Neural progenitor cell (in vitro differentiated cells): ENCODE measurements at regions not wholly inside any gene's neighbourhood (a gene's known extent, or its start where the extent isn't known, plus 50 kb on each side); places are given as distances from the start of the nearest gene placed in this dataset.

Experiments used
- DNase-seq: peaks from one replicate; pipeline ENCODE4 v3.0.0-alpha.2; 2016; ENCODE audit warnings: low spot score
- H2AFZ ChIP-seq: fragments of 200-600 bp; sonication (generic); replicated peaks from 2 replicates; pipeline ENCODE4 v1.6.1; 2016; ENCODE audit warnings: antibody characterized with exemption
- H3F3A ChIP-seq: fragments of 200-600 bp; sonication (generic); 2 replicates; pipeline ENCODE4 v1.6.1; 2016; ENCODE audit warnings: antibody characterized with exemption, low read depth
- H3K27ac ChIP-seq: fragments of 200-600 bp; sonication (generic); 2 replicates; pipeline ENCODE4 v1.5.1; 2016; ENCODE audit warnings: mild to moderate bottlenecking
- H3K27me3 ChIP-seq: fragments of 200-600 bp; sonication (generic); 2 replicates; pipeline ENCODE4 v1.6.1; 2016; ENCODE audit warnings: mild to moderate bottlenecking, moderate library complexity
- H3K36me3 ChIP-seq: fragments of 200-600 bp; sonication (generic); 2 replicates; pipeline ENCODE4 v1.5.1; 2016
- H3K4me1 ChIP-seq: fragments of 200-600 bp; sonication (generic); 2 replicates; pipeline ENCODE4 v1.6.1; 2016; ENCODE audit warnings: mixed run types
- H3K4me2 ChIP-seq: fragments of 200-600 bp; sonication (generic); 2 replicates; pipeline ENCODE4 v1.6.1; 2016
- H3K4me3 ChIP-seq: fragments of 200-600 bp; sonication (generic); 2 replicates; pipeline ENCODE4 v1.5.1; 2016
- H3K79me2 ChIP-seq: fragments of 200-600 bp; sonication (generic); 2 replicates; pipeline ENCODE4 v1.6.1; 2016; ENCODE audit warnings: low read depth
- H3K9ac ChIP-seq: fragments of 200-600 bp; sonication (generic); 2 replicates; pipeline ENCODE4 v1.6.1; 2016
- H3K9me3 ChIP-seq: fragments of 200-600 bp; sonication (generic); 2 replicates; pipeline ENCODE4 v1.5.1; 2016; ENCODE audit warnings: low read depth
- H4K20me1 ChIP-seq: fragments of 200-600 bp; sonication (generic); 2 replicates; pipeline ENCODE4 v1.6.1; 2016; ENCODE audit warnings: low read depth
- H3K27ac Mint-ChIP-seq: 3 replicates; pipeline ENCODE4 v1.8.0; 2021; ENCODE audit warnings: mixed read lengths
- H3K27me3 Mint-ChIP-seq: 2 replicates; pipeline ENCODE4 v1.8.0; 2022; ENCODE audit warnings: low read depth, mild to moderate bottlenecking, inconsistent platforms, moderate library complexity, mixed read lengths; ENCODE audit not compliant: insufficient read depth
- H3K36me3 Mint-ChIP-seq: 3 replicates; pipeline ENCODE4 v1.8.0; 2021; ENCODE audit warnings: mixed read lengths
- H3K4me1 Mint-ChIP-seq: 3 replicates; pipeline ENCODE4 v1.8.0; 2021; ENCODE audit warnings: mixed read lengths
- H3K4me3 Mint-ChIP-seq: 3 replicates; pipeline ENCODE4 v1.8.0; 2021; ENCODE audit warnings: mild to moderate bottlenecking, moderate library complexity, mixed read lengths
- H3K9me3 Mint-ChIP-seq: 3 replicates; pipeline ENCODE4 v1.8.0; 2020; ENCODE audit warnings: mixed read lengths
- EZH2 ChIP-seq: fragments of 200-600 bp; sonication (generic); IDR thresholded peaks from 2 replicates; pipeline ENCODE4 v1.6.1; 2017; ENCODE audit warnings: antibody characterized with exemption, mild to moderate bottlenecking, moderate library complexity
- EZH2phosphoT487 ChIP-seq: fragments of 200-600 bp; sonication (generic); IDR thresholded peaks from 2 replicates; pipeline ENCODE4 v1.6.1; 2017; ENCODE audit warnings: antibody characterized with exemption
- TF ChIP-seq, protein P1 (sequence below): fragments of 200-600 bp; sonication (generic); IDR thresholded peaks from 2 replicates; pipeline ENCODE4 v1.5.1; 2017; ENCODE audit warnings: antibody characterized with exemption, mild to moderate bottlenecking

DNA sequence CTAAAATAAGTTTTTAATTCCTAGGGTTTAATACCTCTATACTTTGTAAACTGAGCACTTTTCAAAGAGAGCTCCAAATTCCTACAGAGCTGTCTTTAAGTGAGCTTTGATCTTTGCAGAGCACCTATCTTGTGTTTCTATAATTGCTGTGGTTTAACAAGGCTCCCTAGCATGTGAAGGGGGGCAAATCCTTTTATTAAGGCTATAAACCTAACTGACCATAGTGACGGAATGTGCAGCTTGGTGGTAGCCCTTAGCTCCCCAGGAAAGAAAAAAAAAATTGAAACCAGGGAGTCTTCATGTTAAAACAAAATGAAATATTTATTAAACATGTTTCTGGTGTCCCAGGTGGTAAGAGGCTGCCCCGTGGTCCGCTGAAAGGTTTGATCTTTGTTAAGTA, 78.6 kb upstream of the ETAA1 start:
- peaks cover 36% of the 10 kb centered on the region for H3K4me1 Mint-ChIP-seq
- Histone ChIP-seq H3K9me3 (no peaks in the 10 kb centered on the region), H3K4me2 (peak overlapping the region; percentile 4), H2AFZ (peak overlapping the region; percentile 4), H3F3A (peaks cover 3% of the 10 kb centered on the region), H3K4me3 (no peak overlapping the region), H4K20me1 (no peaks in the 10 kb centered on the region), H3K36me3 (no peaks in the 10 kb centered on the region), H3K9ac (no peak overlapping the region), H3K4me1 (peaks cover 30% of the 10 kb centered on the region), H3K27me3 (no peaks in the 10 kb centered on the region), H3K27ac (no peak overlapping the region), H3K79me2 (no peaks in the 10 kb centered on the region)
- H3K27me3 Mint-ChIP-seq = peaks cover 4% of the 10 kb centered on the region
- no peaks in the 10 kb centered on the region for H3K36me3 Mint-ChIP-seq
- H3K9me3 Mint-ChIP-seq = no peaks in the 10 kb centered on the region
- no peak overlapping the region for H3K27ac Mint-ChIP-seq
- DNase-seq = no peak
- H3K4me3 Mint-ChIP-seq = no peak overlapping the region
- TF ChIP-seq, protein P1, sequence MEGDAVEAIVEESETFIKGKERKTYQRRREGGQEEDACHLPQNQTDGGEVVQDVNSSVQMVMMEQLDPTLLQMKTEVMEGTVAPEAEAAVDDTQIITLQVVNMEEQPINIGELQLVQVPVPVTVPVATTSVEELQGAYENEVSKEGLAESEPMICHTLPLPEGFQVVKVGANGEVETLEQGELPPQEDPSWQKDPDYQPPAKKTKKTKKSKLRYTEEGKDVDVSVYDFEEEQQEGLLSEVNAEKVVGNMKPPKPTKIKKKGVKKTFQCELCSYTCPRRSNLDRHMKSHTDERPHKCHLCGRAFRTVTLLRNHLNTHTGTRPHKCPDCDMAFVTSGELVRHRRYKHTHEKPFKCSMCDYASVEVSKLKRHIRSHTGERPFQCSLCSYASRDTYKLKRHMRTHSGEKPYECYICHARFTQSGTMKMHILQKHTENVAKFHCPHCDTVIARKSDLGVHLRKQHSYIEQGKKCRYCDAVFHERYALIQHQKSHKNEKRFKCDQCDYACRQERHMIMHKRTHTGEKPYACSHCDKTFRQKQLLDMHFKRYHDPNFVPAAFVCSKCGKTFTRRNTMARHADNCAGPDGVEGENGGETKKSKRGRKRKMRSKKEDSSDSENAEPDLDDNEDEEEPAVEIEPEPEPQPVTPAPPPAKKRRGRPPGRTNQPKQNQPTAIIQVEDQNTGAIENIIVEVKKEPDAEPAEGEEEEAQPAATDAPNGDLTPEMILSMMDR = no peak
- TF ChIP-seq EZH2 (no peak), EZH2phosphoT487 (no peak)

DNA sequence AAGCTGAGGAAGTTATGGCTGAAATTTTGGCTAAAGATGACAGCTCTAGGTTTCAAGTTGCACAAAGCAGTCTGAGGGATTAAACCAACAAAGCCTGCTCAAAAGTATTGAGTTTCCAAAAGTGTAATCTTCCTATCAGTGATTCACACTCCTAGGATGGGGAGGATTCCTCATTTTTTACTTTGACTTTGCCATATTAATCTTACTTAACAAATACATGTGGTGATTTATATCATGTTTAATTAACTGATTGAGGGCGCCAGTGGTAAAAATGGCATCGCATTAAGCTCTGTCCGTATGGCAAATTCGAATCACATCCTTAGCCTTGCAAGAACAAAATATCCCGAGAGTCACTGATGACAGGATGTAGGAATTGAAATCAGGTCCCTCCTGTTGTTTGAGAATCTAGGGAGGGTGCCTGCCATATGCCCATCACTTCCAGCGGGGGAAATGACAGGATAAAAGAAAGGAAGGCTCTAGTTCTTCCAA, 78.1 kb upstream of the ETAA1 start:
- Mint-ChIP-seq H3K36me3 (no peaks in the 10 kb centered on the region), H3K27me3 (peaks cover 4% of the 10 kb centered on the region), H3K4me1 (peaks cover 36% of the 10 kb centered on the region), H3K9me3 (no peaks in the 10 kb centered on the region), H3K4me3 (no peak overlapping the region), H3K27ac (no peak overlapping the region)
- Histone ChIP-seq H3K27ac (no peak overlapping the region), H3F3A (peaks cover 3% of the 10 kb centered on the region), H4K20me1 (no peaks in the 10 kb centered on the region), H3K27me3 (no peaks in the 10 kb centered on the region), H2AFZ (peak overlapping the region; percentile 4), H3K9ac (no peak overlapping the region), H3K9me3 (no peaks in the 10 kb centered on the region), H3K4me3 (no peak overlapping the region), H3K4me1 (peaks cover 30% of the 10 kb centered on the region), H3K36me3 (no peaks in the 10 kb centered on the region), H3K79me2 (no peaks in the 10 kb centered on the region), H3K4me2 (peak overlapping the region; percentile 4)
- TF ChIP-seq EZH2phosphoT487 (no peak), EZH2 (no peak)
- TF ChIP-seq, protein P1 = no peak
- DNase-seq = no peak

DNA sequence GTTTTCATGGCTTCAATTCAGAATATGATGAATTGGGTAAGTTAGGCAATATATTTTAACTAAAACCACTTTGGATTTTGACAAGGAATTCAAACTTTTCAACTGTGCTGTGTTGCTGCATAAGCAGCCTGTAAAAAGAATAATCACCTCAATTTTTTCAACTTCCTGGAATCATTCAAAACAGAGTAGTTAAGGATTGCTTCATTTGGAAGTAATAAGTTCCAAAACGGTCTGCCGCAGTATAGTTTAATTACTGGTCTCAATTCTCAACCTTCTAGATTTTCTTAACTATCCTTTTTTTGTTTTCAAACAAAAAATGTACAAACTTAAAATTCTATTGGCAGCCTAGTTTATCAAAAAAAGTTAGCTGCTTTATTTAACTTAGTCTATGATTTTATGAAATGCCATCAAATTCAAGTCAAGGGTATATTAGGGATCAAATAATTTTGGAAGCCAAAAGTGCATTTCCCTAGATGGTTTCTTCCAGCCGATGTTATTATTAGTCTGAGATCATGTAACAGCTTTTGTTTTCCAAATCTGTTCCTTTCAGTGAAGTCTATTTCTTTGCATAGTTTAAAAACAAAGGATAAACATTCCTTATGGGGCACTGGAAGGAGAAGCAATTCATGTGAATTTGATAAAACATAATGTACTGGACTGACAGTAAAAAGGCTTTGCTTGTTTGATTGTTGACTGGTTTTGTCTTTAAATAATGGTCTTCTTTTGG, 76.1 kb upstream of the ETAA1 start:
- TF ChIP-seq, protein P1 = no peak
- no peak for TF ChIP-seq EZH2phosphoT487
- no peak for TF ChIP-seq EZH2
- H2AFZ ChIP-seq = no peak overlapping the region
- no peak overlapping the region for H3K4me2 ChIP-seq
- H3K27ac ChIP-seq = no peak overlapping the region
- no peaks in the 10 kb centered on the region for H3K36me3 Mint-ChIP-seq
- H3K4me1 ChIP-seq = peaks cover 30% of the 10 kb centered on the region
- peaks cover 36% of the 10 kb centered on the region for H3K4me1 Mint-ChIP-seq
- H3K27me3 ChIP-seq = no peaks in the 10 kb centered on the region
- H3K36me3 ChIP-seq = no peaks in the 10 kb centered on the region
- H4K20me1 ChIP-seq = no peaks in the 10 kb centered on the region
- H3K9ac ChIP-seq = no peak overlapping the region
- H3F3A ChIP-seq = peaks cover 3% of the 10 kb centered on the region
- H3K27ac Mint-ChIP-seq = no peak overlapping the region
- no peak for DNase-seq
- H3K79me2 ChIP-seq = no peaks in the 10 kb centered on the region
- peaks cover 4% of the 10 kb centered on the region for H3K27me3 Mint-ChIP-seq
- no peaks in the 10 kb centered on the region for H3K9me3 ChIP-seq
- no peaks in the 10 kb centered on the region for H3K9me3 Mint-ChIP-seq
- no peak overlapping the region for H3K4me3 Mint-ChIP-seq
- H3K4me3 ChIP-seq = no peak overlapping the region
